NK-92 treated with Interleukin-12 subunit alpha and Interleukin-12 subunit beta, amount 100 ng/mL, for 24 hours (cell line): ENCODE measurements at regions not wholly inside any gene's neighbourhood (a gene's known extent, or its start where the extent isn't known, plus 50 kb on each side); places are given as distances from the start of the nearest gene placed in this dataset.

Experiments
- DNase-seq: peaks from one replicate; lab custom pipeline; 2025; lab: John Stamatoyannopoulos, UW

DNA sequence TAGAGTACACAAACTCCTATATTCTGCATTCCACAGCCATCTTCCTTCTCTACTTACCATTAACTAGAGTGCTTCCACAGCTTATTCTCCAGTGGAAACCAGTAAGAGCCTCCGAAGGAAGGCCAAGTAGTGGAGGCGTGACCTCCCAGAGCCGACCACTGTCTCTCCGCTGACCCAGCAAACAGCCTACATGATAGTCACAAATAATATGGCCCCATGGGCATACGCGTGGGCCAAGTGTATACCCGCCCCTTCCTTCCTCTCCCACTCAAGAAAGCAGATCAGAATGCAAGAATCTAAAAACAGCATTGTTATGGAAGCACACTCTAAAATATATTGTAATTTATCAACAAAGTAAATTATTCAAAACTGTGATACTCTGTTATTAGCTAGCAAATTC is 526.6 kb upstream of the JARID2 start:
- DNase-seq, result no peak

DNA sequence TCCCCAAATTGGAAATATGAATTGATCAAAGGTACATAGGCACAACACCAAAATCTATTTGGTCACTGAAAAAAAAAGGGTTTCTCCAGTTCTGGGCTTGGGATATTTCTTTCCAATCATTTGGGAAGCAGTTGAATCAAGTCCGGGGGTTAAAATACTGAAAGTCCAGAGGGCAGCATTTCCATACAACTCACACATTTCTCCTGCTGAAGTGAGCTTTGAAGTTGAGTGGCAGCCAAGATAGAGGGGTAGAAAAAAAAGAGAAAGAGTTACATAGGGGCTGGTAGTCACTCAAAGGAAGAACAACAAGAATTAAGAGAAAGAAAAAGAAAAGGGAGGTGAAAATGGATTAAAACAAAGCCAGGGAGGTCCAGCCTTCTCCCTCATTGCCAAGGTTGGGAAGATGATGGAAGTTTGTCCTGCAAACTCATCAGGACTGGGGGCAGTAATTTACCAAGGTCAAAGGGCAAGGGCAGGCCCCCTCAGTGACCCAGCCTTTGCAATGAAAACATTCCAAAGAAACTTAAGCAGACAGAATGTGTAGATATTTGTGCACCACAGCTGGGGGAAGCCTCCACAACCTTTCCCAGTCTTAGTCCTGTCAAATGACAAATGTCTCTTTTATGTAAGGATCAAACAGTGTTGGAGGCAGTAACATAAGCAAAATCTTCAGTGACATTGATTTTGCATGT is 525.3 kb upstream of the JARID2 start:
- DNase-seq, result no peak

DNA sequence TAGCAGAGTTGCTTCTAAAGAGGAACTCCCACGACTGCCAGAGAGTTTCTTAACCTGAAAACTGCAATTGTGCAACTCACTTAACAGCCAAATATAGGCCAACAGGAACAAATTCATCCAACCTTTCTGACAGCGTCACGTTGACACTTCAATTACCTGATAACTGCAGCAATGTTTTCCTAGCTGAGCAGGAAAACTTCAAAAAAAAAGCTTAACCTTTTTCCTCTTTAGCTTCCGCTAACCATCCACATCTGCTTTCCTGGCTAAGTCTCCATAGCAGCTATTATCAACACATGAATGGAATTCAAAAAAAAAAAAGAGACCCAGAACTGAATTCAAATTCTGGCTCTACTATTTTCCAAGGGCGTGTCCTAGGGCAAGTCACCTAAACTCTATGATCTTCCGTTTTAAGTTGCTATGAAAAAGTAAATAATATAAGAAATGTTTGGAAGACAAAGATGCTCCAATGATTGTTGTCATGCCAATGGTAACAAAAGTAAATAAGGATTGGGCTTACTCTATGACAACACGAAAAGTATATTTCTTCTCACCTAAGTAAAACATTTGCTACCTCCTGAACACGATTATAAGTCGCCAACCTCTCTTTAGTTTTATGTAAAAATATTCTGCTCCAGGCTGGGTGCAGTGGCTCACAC is 524.6 kb upstream of the JARID2 start:
- no peak for DNase-seq

DNA sequence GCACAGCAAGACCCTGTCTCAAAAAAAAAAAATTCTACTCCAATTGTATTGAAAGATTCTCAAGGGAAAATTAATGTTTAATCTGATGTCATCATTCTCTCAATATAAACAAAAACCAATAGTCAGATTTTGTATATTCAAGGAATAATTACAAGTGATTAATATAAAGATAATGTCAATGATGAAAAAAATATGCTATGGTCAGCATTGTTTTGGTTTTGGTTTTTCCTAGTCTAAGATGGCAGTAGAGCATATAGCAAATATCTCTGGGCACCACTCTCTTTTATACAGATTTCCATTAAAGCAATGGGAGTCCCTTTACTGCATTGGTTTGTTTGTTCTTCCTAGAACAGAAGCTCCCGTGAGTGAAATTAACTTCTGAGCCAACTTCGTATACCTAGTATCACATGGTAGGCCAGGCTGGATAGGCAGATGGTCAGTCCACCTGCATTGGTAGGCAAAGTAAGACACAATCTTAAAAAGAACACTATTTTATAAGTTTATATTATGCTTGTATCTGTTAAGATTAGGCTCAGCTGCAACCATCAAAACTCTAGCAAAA is 523.8 kb upstream of the JARID2 start:
- DNase-seq, result no peak

DNA sequence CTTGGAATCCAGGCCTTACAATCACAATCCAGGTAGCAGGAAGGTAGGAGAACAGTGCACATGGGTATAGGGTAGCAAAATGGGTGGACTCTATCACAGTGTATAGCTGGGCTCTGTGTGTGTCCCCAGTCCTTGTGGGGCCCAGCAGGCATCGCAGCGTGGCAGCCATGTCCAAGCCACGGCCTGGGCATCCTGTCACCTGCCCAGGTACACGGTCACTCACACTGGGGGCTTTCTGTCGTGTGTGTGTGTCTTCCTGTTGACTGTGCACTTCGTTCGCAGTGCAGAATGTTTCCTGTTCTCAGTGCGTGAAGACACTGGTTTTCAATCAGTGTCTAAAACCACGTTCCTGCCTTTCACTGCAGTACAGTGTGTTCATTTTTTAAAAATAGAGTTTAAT is 523.2 kb upstream of the JARID2 start:
- no peak for DNase-seq

DNA sequence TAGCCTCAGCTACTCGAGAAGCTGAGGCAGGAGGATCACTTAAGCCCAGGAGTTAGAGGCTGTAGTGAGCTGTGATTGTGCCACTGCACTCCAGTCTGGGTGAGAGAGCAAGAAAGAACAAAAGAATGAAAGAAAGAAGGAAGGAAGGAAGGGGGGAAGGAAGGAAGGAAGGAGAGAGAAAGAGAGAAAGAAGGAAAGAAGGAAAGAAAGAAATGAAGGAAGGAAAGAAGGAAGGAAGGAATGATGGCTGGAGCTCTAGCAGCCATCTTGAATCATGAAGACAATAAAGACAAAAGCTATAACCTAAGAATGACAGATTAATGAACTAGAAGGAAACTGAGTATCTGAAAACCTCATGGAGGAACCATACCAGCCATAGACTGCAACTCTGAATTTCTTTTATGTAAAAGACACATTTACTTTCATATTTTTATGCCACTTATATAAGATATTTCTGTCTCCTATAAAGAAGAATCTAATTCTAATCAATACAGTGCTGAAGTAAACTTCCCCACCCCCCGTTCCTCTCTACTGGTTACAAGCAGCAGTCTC is 522.3 kb upstream of the JARID2 start:
- DNase-seq, result no peak

DNA sequence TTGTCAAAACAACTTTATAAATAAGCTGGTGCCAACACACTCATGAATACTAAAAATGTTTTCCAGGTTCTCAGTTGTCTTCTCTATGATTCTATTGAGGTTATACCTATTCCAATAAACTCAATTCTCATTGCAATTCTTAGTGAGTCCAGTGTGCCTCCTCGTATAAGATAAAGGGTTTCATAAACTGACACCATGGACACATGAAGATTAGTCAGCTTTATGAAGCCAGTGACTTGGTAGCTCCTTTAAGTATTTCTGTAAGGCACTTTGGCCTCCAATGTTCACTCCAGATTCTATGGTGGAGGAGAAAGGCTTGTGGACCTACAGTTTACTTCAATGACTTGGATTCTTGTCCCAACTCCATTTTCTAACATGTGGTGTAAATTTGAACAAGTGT is 521.3 kb upstream of the JARID2 start:
- no peak for DNase-seq

DNA sequence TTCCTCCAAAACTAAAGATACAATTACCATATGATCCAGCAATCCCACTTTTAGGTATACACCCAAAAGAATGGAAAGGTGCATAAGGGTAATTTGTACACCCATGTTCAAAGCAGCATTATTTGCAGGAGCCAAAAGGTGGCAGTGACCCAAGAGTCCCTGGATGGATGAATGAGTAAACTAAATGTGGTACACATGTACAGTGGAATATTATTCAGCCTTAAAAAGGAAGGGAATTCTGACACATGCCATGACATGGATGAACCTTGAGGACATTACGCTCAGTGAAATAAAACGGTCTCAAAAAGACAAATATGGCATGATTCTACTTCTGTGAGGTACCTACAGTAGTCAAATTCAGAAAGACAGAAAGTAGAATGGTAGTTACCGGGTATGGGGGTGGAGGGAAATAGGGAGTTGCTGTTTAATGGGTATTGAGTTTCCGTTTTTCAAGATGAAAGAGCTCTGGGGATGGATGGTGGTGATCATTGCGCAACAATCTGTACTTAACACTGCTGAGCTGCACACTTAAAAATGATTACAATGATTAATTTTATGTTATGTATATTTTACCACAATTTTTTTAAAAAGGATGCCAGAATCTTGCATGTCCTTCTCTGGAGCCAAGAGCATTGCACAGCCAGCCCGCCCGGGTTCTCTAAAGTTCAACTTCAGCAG is 518.9 kb upstream of the JARID2 start:
- no peak for DNase-seq

DNA sequence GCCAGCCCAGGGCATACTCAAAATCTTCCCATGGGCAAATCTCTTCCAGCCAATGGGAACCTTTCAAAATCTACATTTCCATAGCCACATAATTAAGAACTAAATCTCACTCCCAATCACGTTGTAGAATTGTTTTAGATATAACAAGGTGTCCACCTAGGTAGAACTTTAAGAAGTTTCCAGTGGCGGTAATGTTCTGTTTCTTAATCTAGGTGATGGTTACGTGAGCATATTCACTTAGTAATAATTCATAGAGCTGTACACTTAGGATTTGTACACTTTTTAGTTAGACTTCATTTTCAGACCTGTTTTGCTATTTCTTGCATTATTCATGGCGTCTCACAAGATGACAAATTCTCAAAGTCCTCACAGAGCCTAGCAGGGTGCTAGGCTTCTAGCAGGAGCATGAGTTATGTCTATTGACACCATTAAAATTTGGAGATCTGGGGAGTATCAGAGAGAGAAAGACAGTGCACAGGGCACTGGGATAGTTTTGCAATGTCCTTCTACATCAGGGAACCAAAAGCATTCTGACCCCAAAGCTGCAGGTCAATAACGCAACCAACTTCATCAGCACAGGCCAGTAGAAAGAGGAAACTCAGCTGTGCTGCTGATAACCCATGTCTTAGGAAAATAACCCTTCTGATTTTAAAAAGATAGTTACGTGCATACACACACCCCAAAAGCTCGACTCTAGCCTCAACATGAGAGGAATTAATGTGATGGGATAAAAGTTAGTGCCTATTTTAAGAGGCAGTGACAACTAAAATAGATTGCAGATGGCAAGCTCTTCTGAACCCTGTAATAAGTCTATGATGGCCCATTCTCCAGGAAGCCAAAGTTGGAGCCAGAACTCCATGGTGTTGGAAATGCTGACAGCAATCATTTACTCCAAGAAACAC is 518.1 kb upstream of the JARID2 start:
- DNase-seq, result no peak

DNA sequence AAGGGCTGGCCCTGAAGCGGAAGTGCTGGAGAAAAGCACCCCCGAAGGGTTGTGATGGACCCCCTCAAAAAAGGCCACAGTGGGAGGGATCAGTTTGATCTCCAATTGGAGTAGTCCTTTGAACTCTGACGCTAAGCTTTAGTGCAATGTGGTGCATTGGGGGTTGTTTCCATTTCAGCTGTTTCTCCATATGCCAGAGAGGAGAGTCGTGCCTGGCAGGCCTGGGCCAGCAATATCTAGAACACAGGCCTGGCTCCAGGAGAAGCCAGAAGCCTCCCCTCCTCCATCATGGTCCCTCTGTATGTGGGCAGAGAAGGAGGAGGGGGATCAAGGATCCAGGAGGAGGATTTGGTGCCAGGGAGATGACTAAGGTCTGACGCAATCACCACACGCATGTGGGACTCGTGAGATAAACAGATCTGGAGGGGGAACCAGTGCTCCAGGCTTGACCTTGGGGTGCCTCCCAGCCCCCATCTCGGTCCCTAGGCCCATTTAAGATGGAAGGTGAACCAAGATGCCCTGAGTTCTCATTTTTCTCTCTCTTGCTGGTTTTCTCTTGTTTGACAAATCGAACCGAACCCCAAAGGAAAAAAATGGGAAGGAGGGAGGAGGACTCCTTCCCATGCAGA is 517.4 kb upstream of the JARID2 start:
- DNase-seq, result no peak

DNA sequence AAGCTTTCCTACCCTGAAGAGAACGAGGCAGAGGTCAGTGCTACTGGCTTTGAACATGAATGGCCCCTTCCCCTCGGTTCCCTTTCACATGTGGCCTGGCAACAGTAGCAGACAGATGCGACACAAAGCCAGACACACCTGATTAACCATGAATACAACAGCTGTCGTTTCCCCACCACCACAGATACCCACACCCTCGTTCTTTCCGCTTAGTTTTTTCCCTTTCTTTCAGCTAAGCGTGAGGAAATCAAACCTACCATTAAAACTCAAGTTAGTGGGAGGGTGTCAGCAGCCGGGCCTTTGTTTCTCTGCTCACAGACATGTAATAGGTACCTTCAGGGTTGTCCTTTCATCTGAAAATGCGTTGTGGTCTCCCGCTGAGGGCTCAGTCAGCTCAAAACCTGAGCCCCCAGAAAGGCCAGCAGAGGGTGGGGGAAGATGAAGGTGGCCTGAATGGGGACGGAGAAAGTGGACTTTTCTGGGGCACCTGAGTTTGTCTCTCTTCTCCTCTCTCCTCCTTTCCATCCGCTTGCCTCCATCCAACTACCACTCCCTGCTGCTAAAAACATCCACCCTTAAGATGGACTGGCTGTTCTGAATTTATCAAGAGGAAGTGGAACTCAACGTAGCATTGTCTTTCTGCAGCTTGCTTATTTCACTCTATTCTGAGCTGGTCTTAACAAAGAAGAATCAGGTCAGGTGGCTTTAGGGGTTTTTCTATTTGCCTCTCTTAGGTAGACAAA is 516.6 kb upstream of the JARID2 start:
- no peak for DNase-seq

DNA sequence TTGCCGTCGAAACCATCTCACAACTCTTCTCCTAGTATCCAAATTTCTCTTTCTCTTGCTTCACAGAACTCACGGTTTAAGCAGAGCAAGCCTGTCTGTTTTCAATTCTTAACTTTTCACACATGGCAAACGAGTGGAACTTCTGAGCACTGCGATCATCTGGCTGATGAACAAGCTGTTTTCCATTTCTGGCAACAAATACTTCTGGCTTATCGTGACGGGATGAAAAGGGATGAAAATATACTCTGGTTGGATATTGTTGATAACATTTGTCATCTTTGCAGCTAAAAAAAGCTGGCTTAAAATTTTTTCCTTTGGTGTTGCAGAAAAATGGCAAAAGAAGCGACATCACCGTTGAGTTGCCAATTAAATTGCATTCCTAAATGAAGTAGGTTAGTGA is 515.2 kb upstream of the JARID2 start:
- no peak for DNase-seq

DNA sequence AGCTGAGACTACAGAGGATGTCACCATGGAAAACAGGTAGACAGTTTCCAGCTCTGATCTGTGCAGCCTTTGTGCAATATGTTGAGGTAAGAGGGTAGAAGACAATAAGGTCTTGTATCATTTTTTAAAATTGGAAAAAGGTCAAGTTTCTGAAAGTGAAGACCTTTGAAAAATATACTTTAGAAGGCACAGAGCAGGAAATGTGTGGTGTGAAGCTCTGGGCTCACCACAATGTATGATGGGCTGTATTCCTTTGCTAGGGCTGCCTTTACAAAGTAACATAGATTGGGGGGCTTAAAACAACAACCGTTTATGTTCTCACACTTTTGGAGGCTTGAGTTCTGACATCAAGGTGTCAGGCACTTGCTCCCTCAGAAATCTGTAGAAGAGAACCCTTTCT is 514.3 kb upstream of the JARID2 start:
- DNase-seq, result no peak

DNA sequence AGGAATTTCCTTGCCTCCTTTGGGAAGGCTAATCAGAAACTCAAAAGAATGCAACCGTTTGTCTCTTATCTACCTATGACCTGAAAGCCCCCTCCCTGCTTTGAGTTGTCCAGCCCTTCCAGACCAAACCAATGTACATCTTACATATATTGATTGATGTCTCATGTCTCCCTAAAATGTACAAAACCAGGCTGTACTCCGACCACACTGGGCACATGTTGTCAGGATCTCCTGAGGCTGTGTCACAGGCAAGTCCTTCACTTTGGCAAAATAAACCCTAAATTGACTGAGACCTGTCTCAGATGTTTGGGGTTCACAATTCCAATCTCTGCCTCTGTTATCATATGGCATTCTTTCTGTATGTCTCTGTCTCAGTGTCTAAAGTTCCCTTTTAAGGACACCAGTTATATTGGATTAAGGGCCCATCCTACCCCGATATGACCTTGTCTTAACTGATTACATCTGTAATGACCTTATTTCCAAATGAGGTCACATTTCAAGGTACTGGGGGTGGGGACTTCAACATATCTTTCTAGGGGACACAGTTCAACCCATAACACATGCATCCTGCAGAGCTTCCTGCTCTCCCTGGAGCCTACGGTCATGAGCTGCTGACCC is 513.5 kb upstream of the JARID2 start:
- no peak for DNase-seq

DNA sequence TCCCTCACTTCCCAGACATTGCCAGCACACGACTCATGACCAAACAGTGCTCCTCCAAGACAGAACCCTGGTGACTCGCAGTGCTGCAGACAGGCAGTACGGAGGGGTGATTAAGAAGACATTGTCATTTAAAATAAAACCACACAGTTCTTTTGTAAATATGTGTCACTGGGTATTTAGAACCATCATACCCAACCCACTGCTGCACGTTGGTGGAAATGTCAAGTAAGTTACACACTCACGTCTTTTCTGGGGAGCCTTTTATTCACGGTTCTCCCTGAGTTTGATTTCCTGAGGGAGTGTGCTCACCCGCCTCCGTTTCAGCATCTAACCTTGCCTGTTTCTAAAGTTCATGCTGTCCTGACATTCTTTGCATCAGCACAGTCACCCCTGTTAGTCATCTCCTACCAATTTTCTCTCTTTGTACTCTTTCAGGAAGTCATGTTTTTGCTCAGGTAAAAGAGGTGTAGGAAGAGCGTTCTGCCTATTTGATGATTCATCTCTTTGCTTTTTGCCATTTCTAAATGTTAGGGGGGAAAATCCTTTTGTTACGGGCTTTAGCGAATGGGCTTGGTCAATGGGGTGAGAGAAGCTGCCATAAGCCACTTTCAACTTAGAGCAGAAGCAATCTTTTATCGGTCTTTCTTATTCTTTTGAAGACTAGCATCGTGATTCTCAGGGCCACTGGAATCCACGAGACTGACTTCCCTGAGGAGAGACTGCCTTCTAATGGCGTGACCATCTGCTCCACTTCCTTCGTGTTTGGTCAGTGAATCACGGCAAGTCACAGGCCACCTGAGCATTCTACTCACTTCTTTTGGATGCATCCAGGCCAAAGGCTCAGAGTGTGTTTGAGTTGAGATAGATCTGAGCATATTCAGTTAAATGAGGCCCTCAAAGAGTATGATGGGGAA is 512.8 kb upstream of the JARID2 start:
- no peak for DNase-seq

DNA sequence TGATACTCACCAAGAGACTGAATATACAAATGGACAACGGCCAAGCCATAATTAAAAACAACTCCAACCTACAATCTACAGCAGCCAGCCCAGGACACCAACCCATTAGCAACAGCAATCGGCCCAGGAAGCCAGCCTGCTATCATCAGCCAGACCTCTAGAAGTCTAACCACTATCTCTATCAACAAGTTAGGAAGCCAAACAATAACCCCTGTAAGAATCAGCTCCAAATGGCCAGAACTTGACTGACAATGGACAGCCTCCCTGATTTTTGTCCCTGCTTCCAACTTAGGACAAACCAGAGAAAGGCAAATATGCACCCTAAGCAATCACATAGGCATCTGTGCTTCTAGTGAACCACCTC is 511.8 kb upstream of the JARID2 start:
- no peak for DNase-seq

DNA sequence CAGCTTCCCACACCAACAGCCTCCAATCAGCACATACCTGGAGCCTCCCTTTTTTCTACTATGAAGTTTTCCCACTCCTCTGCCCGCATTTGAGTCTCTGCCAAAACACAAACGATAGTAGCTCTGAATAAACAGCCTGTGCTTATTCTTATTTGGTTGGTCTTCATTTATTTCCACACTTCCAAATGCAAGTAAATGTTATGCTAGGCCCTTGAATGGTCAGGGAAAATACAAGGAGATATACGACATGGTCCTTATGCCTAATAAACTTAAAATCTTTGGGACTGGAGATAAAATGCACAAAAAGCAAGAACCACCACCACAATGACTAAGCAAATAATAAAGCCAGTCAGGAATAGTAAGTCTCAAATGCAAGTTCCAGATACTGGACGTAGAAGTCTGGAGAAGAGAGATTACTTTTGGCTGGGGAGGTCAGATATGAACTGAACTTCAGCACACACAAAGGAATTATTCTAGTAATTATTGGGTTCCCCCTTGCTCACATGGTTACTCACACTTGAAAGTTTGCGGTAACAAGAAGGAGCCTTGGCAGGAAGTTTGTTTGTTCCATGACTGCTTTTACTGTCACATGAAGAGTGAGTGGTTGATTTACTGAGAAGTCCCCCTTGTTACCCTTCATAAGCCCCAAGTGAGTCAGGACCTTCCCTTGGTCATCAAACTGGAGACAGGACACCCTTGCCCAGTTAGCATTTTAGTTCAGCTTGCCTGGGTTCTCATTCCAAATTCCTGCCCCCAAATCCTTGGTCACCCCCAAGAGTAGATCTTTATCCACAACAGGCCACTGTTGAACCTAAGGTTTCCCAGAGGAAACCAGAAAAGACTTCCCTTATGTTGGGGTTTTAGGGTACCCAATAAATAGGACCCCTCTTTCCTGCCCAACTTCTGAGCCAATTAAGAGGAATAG is 511.2 kb upstream of the JARID2 start:
- no peak for DNase-seq

DNA sequence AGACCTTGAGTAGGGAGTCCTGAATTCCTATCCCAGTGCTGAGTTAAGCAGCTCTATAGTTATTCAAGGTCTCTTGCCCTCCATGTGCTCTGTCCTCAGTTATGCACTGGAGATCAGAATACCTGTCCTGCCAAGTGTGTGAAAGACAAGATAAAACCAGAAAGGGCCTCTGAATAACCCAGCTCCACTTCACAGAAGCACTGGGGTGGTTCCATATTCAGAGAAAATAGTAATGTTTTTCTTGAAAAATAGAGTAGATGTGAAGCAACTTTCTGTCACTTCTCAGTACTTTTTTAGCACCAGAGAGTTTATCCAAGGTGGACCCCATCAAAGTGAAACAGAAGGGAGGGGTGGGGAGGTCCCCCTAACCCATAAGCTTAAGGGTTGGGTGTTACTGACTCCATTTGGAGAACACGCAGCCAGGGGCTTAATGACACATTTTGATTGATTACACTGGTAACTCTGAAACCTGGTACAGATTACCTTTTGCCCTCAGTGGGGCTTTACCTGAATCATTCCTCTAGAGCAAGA is 509.8 kb upstream of the JARID2 start:
- no peak for DNase-seq
